Rectal smooth muscle tissue (tissue), 1 donor: ENCODE measurements at regions not wholly inside any gene's neighbourhood (a gene's known extent, or its start where the extent isn't known, plus 50 kb on each side); places are given as distances from the start of the nearest gene placed in this dataset.

Experiments
- H3K27ac ChIP-seq: one replicate; pipeline ENCODE4 v1.7.0; 2013; ENCODE audit warnings: low read depth, low read length, inconsistent platforms
- H3K27me3 ChIP-seq: one replicate; pipeline ENCODE4 v1.7.0; 2013; ENCODE audit warnings: low read length; ENCODE audit not compliant: control insufficient read depth, insufficient read depth
- H3K36me3 ChIP-seq: one replicate; pipeline ENCODE4 v1.7.0; 2013; ENCODE audit warnings: low read length; ENCODE audit not compliant: control insufficient read depth, insufficient read depth
- H3K4me1 ChIP-seq: one replicate; pipeline ENCODE4 v1.7.0; 2013; ENCODE audit warnings: low read length; ENCODE audit not compliant: control insufficient read depth, insufficient read depth
- H3K4me3 ChIP-seq: one replicate; pipeline ENCODE4 v1.7.0; 2013; ENCODE audit warnings: low read length
- H3K9ac ChIP-seq: one replicate; pipeline ENCODE4 v1.7.0; 2013; ENCODE audit warnings: low read length

DNA sequence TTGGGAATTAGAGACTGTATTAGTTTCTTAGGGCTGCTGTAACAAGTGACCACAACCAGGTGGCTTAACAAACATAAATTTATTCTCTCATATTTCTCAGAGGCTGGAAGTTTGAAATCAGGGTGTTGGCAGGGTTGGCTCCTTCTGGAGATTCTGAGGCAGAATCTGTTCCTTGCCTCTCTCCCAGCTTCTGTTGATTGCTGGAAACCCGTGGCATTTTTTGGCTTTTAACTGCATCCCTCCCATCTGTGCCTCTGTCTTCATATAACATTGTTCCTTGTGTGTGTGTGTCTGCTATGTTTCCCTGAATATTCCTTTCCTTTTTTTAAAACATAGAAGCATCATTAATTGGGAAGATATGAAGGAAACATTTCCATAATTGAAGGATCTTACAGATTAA lies 448.1 kb upstream of the DCC start:
- no peaks in the 10 kb centered on the region for H3K27me3 ChIP-seq
- no peak overlapping the region for H3K27ac ChIP-seq
- no peaks in the 10 kb centered on the region for H3K4me1 ChIP-seq
- no peak overlapping the region for H3K9ac ChIP-seq
- no peak overlapping the region for H3K4me3 ChIP-seq
- no peaks in the 10 kb centered on the region for H3K36me3 ChIP-seq

- H3K27ac ChIP-seq: no peak overlapping the region
- H3K4me3 ChIP-seq: no peak overlapping the region
- H3K4me1 ChIP-seq: no peaks in the 10 kb centered on the region
- no peaks in the 10 kb centered on the region for H3K27me3 ChIP-seq
- H3K36me3 ChIP-seq: no peaks in the 10 kb centered on the region
- H3K9ac ChIP-seq: no peak overlapping the region
These were observed 442.1 kb upstream of the DCC start for GRCh38 chr18:51897884-51898283.

DNA sequence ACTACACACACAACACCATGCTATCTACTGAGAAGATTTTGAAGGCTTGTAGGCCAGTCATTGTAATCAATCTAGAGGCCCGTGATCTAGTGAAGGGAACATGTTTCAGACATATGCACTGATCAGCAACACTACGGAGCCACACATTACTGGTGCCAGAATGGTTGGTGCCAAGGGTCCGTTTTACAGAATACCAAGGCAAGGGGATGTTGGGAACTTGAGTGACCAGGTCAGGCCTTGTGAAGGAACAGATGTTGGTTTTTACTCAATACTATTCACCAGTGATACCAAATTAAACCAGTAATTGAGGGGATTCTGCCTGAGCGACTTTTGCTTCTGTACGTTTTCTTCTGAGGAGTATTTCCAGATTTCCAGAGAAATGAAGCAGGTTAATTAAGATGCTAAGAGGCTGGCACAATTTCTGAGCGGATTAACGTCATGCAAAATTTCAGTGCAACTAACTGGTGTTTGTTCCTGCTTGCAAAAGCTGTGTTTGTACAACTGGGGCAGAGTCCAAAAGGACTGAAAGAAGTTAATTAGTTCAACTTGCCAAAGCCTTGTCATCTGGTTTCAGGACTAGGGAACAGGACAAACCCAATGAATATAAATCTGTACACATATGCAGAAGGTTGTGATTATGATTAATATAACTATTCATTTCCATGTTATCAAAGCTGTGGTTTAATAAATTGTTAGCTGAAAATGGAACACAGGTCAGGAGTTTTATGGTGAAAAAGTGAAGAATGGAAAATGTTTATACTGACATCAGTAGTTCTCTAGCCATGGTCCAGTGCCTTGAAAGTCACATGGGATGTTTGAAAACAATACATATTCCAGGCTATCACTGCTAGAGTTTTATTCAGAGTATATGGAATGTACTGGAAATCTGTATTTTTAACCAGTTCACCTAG lies 432.1 kb upstream of the DCC start:
- H3K9ac ChIP-seq: no peak overlapping the region
- H3K36me3 ChIP-seq: no peaks in the 10 kb centered on the region
- no peak overlapping the region for H3K27ac ChIP-seq
- no peak overlapping the region for H3K4me3 ChIP-seq
- H3K4me1 ChIP-seq: no peaks in the 10 kb centered on the region
- H3K27me3 ChIP-seq: no peaks in the 10 kb centered on the region

DNA sequence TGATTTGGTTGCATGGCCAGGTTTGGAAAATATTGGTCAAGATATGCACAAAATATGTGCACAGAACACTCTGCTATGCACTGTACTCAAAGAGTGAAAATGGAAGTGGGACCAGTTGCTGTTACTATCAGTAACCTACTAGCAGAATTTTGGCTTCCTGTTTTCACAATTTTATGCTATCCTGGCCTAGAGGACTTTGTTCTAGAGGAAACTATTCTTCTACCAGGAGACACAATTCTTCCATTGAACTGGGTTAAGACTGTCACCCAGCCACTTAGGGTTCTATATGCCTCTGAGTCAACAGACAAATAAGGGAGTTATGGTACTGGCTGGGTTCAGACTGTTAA lies 431.4 kb upstream of the DCC start:
- no peak overlapping the region for H3K9ac ChIP-seq
- H3K27me3 ChIP-seq: no peaks in the 10 kb centered on the region
- H3K27ac ChIP-seq: no peak overlapping the region
- H3K4me1 ChIP-seq: no peaks in the 10 kb centered on the region
- no peak overlapping the region for H3K4me3 ChIP-seq
- H3K36me3 ChIP-seq: no peaks in the 10 kb centered on the region

DNA sequence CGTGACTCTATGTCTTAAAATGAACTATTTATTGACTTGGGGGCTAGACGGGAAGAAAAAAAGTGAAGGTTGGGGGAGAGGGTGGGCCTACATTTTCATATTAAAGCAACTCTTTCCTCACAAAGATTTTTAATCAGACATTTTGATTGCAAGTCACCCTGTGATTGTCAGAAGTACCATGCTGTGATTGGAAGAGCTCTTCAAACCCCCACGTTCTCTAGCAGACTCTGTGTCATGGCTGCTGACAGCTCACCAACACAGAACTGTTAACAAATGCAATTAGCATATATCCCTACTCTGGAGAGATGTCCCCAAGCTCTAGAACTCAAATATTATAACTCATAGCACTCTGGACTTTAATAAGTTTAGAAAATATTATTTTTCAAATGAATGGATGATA lies 428.4 kb upstream of the DCC start:
- no peak overlapping the region for H3K4me3 ChIP-seq
- H3K9ac ChIP-seq: no peak overlapping the region
- H3K4me1 ChIP-seq: no peaks in the 10 kb centered on the region

DNA sequence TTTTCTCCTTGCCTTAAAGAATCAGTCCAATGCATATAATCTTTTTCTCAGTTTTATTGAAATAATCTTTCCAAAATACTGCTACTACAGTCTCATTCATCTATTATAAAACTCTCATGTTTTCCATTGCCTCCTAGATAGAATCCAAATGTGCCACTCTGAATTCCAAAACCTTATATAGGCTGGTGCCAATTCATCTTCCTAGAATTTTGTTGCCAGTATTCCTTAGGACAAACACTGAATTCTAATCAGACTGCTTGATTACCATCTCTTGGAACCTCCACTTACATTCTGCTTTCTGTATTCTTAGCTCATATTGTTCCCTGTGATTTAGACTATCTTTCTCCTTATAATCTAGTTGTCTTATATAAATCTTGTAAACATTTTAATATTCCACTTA lies 427.6 kb upstream of the DCC start:
- Histone ChIP-seq H3K27me3 (no peaks in the 10 kb centered on the region), H3K4me1 (no peaks in the 10 kb centered on the region), H3K36me3 (no peaks in the 10 kb centered on the region), H3K9ac (no peak overlapping the region), H3K4me3 (no peak overlapping the region), H3K27ac (no peak overlapping the region)

More for the DNA sequence above, 428.4 kb upstream of the DCC start:
- H3K27ac ChIP-seq: no peak overlapping the region
- no peaks in the 10 kb centered on the region for H3K27me3 ChIP-seq
- H3K36me3 ChIP-seq: no peaks in the 10 kb centered on the region

DNA sequence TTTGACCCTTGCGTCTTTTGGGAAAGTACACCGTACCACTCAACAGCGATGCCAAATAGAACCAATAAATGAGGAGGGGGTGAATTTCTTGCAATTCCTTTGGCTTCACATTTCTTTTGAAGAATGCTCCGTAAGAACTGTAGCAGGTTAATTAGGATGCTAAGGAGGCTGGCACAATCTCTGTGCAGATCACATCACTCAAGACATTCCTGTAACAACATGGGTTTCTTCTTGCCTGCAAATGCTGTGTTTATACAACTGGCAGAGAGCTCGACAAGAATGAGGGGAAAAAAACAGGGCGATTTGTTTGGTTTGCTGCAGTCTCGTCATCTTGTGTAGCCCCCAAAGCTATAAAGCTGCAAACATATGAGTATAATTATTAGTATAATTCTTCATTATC lies 424.8 kb upstream of the DCC start:
- no peak overlapping the region for H3K4me3 ChIP-seq
- no peak overlapping the region for H3K9ac ChIP-seq
- H3K27me3 ChIP-seq: no peaks in the 10 kb centered on the region

GRCh38 chr18:51921862-51922261 lies 418.1 kb upstream of the DCC start:
- Histone ChIP-seq H3K36me3 (no peaks in the 10 kb centered on the region), H3K9ac (no peak overlapping the region), H3K27me3 (no peaks in the 10 kb centered on the region), H3K4me1 (no peaks in the 10 kb centered on the region), H3K27ac (no peak overlapping the region), H3K4me3 (no peak overlapping the region)

More for the DNA sequence above, 424.8 kb upstream of the DCC start:
- no peak overlapping the region for H3K27ac ChIP-seq
- no peaks in the 10 kb centered on the region for H3K4me1 ChIP-seq
- no peaks in the 10 kb centered on the region for H3K36me3 ChIP-seq

DNA sequence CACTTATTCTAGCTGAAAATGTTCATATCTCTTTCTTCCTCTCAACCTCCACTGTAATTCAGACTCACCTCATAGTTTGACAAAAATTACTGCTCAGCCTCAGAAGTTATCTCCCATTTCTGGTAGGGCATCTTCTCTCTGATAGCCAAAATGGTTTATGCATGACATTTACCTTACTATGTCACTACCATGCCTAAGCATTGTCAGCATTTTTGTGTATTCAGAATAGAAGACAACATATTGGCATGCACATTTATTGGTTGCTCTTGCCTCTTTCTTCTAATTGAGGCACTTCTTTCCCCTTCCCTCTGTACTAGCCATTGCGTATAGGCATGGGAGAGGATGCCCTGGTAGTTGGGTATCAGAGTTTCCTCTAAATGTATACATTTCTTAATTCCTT lies 406.1 kb upstream of the DCC start:
- no peak overlapping the region for H3K27ac ChIP-seq
- H3K27me3 ChIP-seq: no peaks in the 10 kb centered on the region
- H3K9ac ChIP-seq: no peak overlapping the region
- no peaks in the 10 kb centered on the region for H3K4me1 ChIP-seq
- no peak overlapping the region for H3K4me3 ChIP-seq
- H3K36me3 ChIP-seq: no peaks in the 10 kb centered on the region

DNA sequence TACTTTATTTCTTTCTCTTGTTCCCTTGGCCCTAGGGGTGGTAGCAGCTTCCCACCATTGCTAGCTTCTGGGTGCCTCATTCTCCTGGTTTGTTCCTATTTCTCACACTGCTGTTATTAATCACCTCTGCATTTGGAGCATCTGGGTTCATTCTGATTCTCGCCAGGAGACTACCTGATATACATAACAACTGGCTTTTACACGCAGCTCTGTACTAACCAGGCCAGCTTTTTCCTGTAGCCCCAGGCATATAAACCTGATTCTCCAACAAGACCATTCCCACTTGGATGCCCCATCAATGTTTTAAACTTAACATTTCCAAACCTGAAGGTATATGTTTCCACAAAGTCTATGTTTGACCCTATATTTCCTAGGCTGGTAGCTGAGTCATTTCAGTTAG lies 403.9 kb upstream of the DCC start:
- H3K27me3 ChIP-seq: no peaks in the 10 kb centered on the region
- H3K4me1 ChIP-seq: no peaks in the 10 kb centered on the region
- no peak overlapping the region for H3K4me3 ChIP-seq
- H3K9ac ChIP-seq: no peak overlapping the region
- H3K27ac ChIP-seq: no peak overlapping the region
- H3K36me3 ChIP-seq: no peaks in the 10 kb centered on the region

DNA sequence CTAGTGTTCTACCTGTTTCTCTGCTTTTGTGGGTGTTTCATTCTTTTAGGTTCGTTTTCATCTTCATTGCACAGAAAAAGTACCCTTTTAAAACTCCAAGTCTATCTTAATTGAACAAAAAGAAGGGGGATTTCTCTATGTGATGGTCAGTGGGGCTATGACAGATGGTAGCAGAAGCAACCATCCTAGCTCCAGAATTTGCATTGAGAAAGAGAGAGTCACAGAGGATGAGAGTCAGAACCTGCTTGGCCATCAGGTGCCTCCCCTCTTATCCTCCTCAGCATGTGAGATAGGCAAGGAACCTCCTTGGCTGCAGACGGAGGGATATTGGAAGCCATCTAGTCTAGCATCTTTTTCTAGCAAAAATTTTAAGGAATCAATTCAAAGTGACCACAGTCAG lies 398.0 kb upstream of the DCC start:
- Histone ChIP-seq H3K9ac (no peak overlapping the region), H3K4me3 (no peak overlapping the region), H3K27me3 (no peaks in the 10 kb centered on the region), H3K4me1 (no peaks in the 10 kb centered on the region), H3K36me3 (no peaks in the 10 kb centered on the region), H3K27ac (no peak overlapping the region)

- no peaks in the 10 kb centered on the region for H3K36me3 ChIP-seq
- H3K27ac ChIP-seq: no peak overlapping the region
- H3K9ac ChIP-seq: no peak overlapping the region
- H3K4me1 ChIP-seq: no peaks in the 10 kb centered on the region
- no peak overlapping the region for H3K4me3 ChIP-seq
- no peaks in the 10 kb centered on the region for H3K27me3 ChIP-seq
These were observed 396.7 kb upstream of the DCC start for GRCh38 chr18:51943281-51943680.

DNA sequence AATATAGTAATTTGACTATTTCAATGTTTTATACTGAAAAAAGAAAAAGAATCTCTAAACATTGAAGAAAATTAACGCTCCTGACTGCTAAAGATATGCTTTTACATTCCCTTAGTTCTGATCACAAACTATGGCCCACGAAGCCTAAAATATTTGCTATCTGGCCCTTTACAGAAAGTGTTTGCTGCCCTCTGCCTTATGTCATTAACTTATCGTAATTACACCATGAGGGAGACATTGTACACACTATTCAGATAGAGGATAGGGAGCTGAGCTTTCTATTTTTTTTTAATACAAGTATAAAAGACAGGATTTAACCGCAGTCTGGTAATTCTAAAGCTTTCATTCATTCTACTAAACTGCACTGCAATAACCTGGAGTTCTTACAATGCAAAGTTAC lies 393.1 kb upstream of the DCC start:
- Histone ChIP-seq H3K27me3 (no peaks in the 10 kb centered on the region), H3K4me3 (no peak overlapping the region), H3K27ac (no peak overlapping the region), H3K4me1 (no peaks in the 10 kb centered on the region), H3K36me3 (no peaks in the 10 kb centered on the region), H3K9ac (no peak overlapping the region)
